HEK293 (cell line): ENCODE measurements at regions not wholly inside any gene's neighbourhood (a gene's known extent, or its start where the extent isn't known, plus 50 kb on each side); places are given as distances from the start of the nearest gene placed in this dataset.
A peak's percentile ranks its signal among the peaks of the same experiment; 100 is the strongest.

Experiments
- CTCF ChIA-PET: fragments of 350-600 bp; formaldehyde crosslinking; extraction: SDS; loops from one replicate; lab custom pipeline; 2021; ENCODE audit warnings: antibody characterized with exemption; lab: Yijun Ruan, JAX
- POLR2A ChIA-PET: fragments of 300-600 bp; formaldehyde crosslinking; extraction: SDS; loops from one replicate; lab custom pipeline; 2020; ENCODE audit warnings: antibody characterized with exemption, inconsistent platforms; lab: Yijun Ruan, JAX
- H3K27ac ChIP-seq: fragments of 200-500 bp; sonication (Bioruptor generic); 2 replicates; pipeline ENCODE4 v1.5.1; 2014; ENCODE audit warnings: low read depth, low read length, control low read depth, inconsistent platforms; ENCODE audit errors: extremely low read depth
- H3K36me3 ChIP-seq, 2 experiments: fragments of 200-500 bp in 1 of 2; sonication (Bioruptor generic) in 1 of 2; 1 replicate in 1 of 2; 2 replicates in 1 of 2; pipeline ENCODE4 v1.5.1; 2014 to 2017; ENCODE audit warnings: inconsistent platforms in 2 of 2, low read length in 2 of 2; ENCODE audit not compliant: control insufficient read depth in 2 of 2, insufficient read depth in 1 of 2
- H3K4me1 ChIP-seq: fragments of 200-500 bp; sonication (Bioruptor generic); 2 replicates; pipeline ENCODE4 v1.5.1; 2014; ENCODE audit warnings: mild to moderate bottlenecking, low read length, inconsistent platforms; ENCODE audit not compliant: control insufficient read depth, insufficient read depth
- H3K4me3 ChIP-seq: 2 replicates; pipeline ENCODE4 v1.5.1; 2011; ENCODE audit warnings: low read depth, mild to moderate bottlenecking, control low read depth, low read length, moderate library complexity
- H3K9me3 ChIP-seq: fragments of 200-500 bp; sonication (Bioruptor generic); 2 replicates; pipeline ENCODE4 v1.5.1; 2014; ENCODE audit warnings: low read depth, low read length, inconsistent platforms; ENCODE audit not compliant: control insufficient read depth, insufficient read depth
- GFI1B ChIP-seq: fragments of 450-650 bp; formaldehyde crosslinking; IDR thresholded peaks from 2 replicates; pipeline ENCODE4 v1.5.1; 2016; ENCODE audit warnings: missing biosample characterization, missing genetic modification characterization
- IKZF3 ChIP-seq: fragments of 450-650 bp; IDR thresholded peaks from 2 replicates; pipeline ENCODE4 v1.5.0; 2018; ENCODE audit warnings: missing biosample characterization, mild to moderate bottlenecking, missing genetic modification characterization, moderate library complexity
- INSM2 ChIP-seq: fragments of 450-650 bp; formaldehyde crosslinking; IDR thresholded peaks from 2 replicates; pipeline ENCODE4 v1.5.1; 2016; ENCODE audit warnings: missing biosample characterization, missing genetic modification characterization
- PRDM4 ChIP-seq: fragments of 450-650 bp; formaldehyde crosslinking; IDR thresholded peaks from 2 replicates; pipeline ENCODE4 v1.5.1; 2017; ENCODE audit warnings: missing biosample characterization, missing genetic modification characterization
- YY1 ChIP-seq: fragments of 450-650 bp; formaldehyde crosslinking; IDR thresholded peaks from 2 replicates; pipeline ENCODE4 v1.5.1; 2018; ENCODE audit warnings: missing biosample characterization, missing genetic modification characterization
- ZBTB20 ChIP-seq: fragments of 450-650 bp; formaldehyde crosslinking; IDR thresholded peaks from 2 replicates; pipeline ENCODE4 v1.5.1; 2016; ENCODE audit warnings: missing biosample characterization, missing genetic modification characterization
- ZBTB7A ChIP-seq: fragments of 450-650 bp; formaldehyde crosslinking; IDR thresholded peaks from 2 replicates; pipeline ENCODE4 v1.5.1; 2016; ENCODE audit warnings: low read depth, missing biosample characterization, missing genetic modification characterization
- ZIC2 ChIP-seq: fragments of 450-650 bp; formaldehyde crosslinking; IDR thresholded peaks from 2 replicates; pipeline ENCODE4 v1.5.1; 2016; ENCODE audit warnings: missing biosample characterization, missing genetic modification characterization
- ZNF10 ChIP-seq: fragments of 450-650 bp; formaldehyde crosslinking; IDR thresholded peaks from 2 replicates; pipeline ENCODE4 v1.5.1; 2017; ENCODE audit warnings: missing biosample characterization, missing genetic modification characterization
- ZNF221 ChIP-seq: fragments of 450-650 bp; formaldehyde crosslinking; IDR thresholded peaks from 2 replicates; pipeline ENCODE4 v1.5.1; 2017; ENCODE audit warnings: missing biosample characterization, missing genetic modification characterization, borderline replicate concordance
- ZNF335 ChIP-seq: fragments of 450-650 bp; formaldehyde crosslinking; conservative IDR thresholded peaks from 2 replicates; pipeline ENCODE4 v1.5.1; 2016; ENCODE audit warnings: missing biosample characterization, missing genetic modification characterization
- ZNF350 ChIP-seq: fragments of 450-650 bp; formaldehyde crosslinking; IDR thresholded peaks from 2 replicates; pipeline ENCODE4 v1.5.0; 2017; ENCODE audit warnings: missing biosample characterization, mild to moderate bottlenecking, missing genetic modification characterization
- ZNF362 ChIP-seq: fragments of 450-650 bp; formaldehyde crosslinking; IDR thresholded peaks from 2 replicates; pipeline ENCODE4 v1.5.1; 2016; ENCODE audit warnings: missing biosample characterization, missing genetic modification characterization
- ZNF433 ChIP-seq: fragments of 450-650 bp; formaldehyde crosslinking; IDR thresholded peaks from 2 replicates; pipeline ENCODE4 v1.5.1; 2016; ENCODE audit warnings: missing biosample characterization, missing genetic modification characterization, low read depth
- ZNF510 ChIP-seq: fragments of 450-650 bp; formaldehyde crosslinking; IDR thresholded peaks from 2 replicates; pipeline ENCODE4 v1.5.1; 2018; ENCODE audit warnings: mild to moderate bottlenecking, missing genetic modification characterization, missing biosample characterization; ENCODE audit not compliant: insufficient replicate concordance
- ZNF548 ChIP-seq: fragments of 450-650 bp; formaldehyde crosslinking; IDR thresholded peaks from 2 replicates; pipeline ENCODE4 v1.5.1; 2016; ENCODE audit warnings: missing biosample characterization, missing genetic modification characterization
- ZNF549 ChIP-seq: fragments of 450-650 bp; IDR thresholded peaks from 2 replicates; pipeline ENCODE4 v1.5.1; 2018; ENCODE audit warnings: missing biosample characterization, missing genetic modification characterization, mild to moderate bottlenecking, inconsistent platforms, moderate library complexity
- ZNF600 ChIP-seq: fragments of 450-650 bp; formaldehyde crosslinking; IDR thresholded peaks from 2 replicates; pipeline ENCODE4 v1.5.1; 2016; ENCODE audit warnings: missing biosample characterization, missing genetic modification characterization
- ZNF629 ChIP-seq: fragments of 450-650 bp; formaldehyde crosslinking; IDR thresholded peaks from 2 replicates; pipeline ENCODE4 v1.5.1; 2017; ENCODE audit warnings: missing biosample characterization, missing genetic modification characterization
- ZNF837 ChIP-seq: fragments of 450-650 bp; formaldehyde crosslinking; IDR thresholded peaks from 2 replicates; pipeline ENCODE4 v1.5.1; 2016; ENCODE audit warnings: missing biosample characterization, missing genetic modification characterization
- ZSCAN30 ChIP-seq: fragments of 450-650 bp; IDR thresholded peaks from 2 replicates; pipeline ENCODE4 v1.5.1; 2018; ENCODE audit warnings: missing biosample characterization, mild to moderate bottlenecking, missing genetic modification characterization, moderate library complexity

GRCh38 chr5:125199968-125200865 lies 453.8 kb upstream of the ZNF608 start (continued):
- peak; percentile 96 for TF ChIP-seq ZNF362 (tag by site-specific recombination)
- no peak for TF ChIP-seq ZNF548 (tag by site-specific recombination)
- 0 out of 2 replicates have a peak, but pooled peaks have one; percentile 16 for TF ChIP-seq IKZF3 (tag by site-specific recombination)
- TF ChIP-seq ZNF433 (tag by site-specific recombination) = no peak
- no peak for TF ChIP-seq ZBTB7A
- TF ChIP-seq ZNF10 = no peak
- 0 out of 2 replicates have a peak, but pooled peaks have one; percentile 48 for TF ChIP-seq ZNF600 (tag by site-specific recombination)
- no peak for TF ChIP-seq ZIC2 (tag by site-specific recombination)
- no peak for TF ChIP-seq ZNF221 (tag by site-specific recombination)
- peak; percentile 20; the same call in 1 of the 2 replicates for TF ChIP-seq ZBTB20
- 0 out of 2 replicates have a peak, but pooled peaks have one; percentile 28 for TF ChIP-seq YY1
- TF ChIP-seq ZNF629 = no peak
- TF ChIP-seq GFI1B = peak; percentile 53; the same call in 1 of the 2 replicates
- no peak for TF ChIP-seq ZNF350
- TF ChIP-seq ZNF510 (tag by site-specific recombination) = no peak

- Histone ChIP-seq H3K27ac (peak overlapping the region; percentile 68), H3K4me1 (peaks cover 35% of the 10 kb centered on the region), H3K9me3 (no peaks in the 10 kb centered on the region)
- CTCF ChIA-PET = interaction anchor here (0.5 to 1.0 kb wide), 3 partner anchors 14 to 312 kb away, joined by 3 read pairs; no protein-coding TSS in a partner anchor
- TF ChIP-seq ZNF335 = peak; percentile 64
- TF ChIP-seq ZNF837 = no peak
- TF ChIP-seq ZNF549 (tag by site-specific recombination) = no peak
- no peak for TF ChIP-seq YY1
- TF ChIP-seq PRDM4 (tag by site-specific recombination) = peak; percentile 82
- TF ChIP-seq ZSCAN30 = no peak
- no peak for TF ChIP-seq INSM2 (tag by site-specific recombination)
- TF ChIP-seq, all 188 proteins: peak for 2
- POLR2A ChIA-PET = interaction anchor here (0.6 to 0.7 kb wide), 2 partner anchors 8 to 669 kb away, joined by 3 read pairs; no protein-coding TSS in a partner anchor
- H3K4me3 ChIP-seq = no peak overlapping the region
- no peaks in the 10 kb centered on the region for H3K36me3 ChIP-seq
Observed at GRCh38 chr5:125200866-125201373, 454.5 kb upstream of the ZNF608 start.
